ENCODE measurements at regions not wholly inside any gene's neighbourhood (a gene's known extent, or its start where the extent isn't known, plus 50 kb on each side); places are given as distances from the start of the nearest gene placed in this dataset.
"Not testable (repeated sequence)": the region's sequence is repeated elsewhere in the genome, so short reads cannot be mapped to it uniquely, and the experiment has no call there.

DNA sequence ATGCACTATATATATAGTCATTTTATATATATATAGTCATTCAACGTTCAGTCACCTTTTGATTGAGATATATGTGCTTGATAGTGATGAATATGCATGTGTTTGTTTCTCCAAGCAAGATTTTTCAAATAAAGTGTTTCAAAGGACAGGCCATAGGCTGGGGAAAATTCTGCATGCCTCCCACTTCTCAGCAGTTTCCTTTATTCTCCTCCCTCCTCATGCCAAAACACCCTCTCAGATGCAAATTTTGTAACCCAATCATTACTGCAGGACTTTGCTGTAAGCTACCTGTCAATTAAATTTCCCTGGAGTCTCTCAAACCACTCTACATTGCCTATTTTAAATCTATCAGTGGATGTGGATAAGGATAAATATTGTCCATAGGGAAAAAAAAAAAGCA lies 65.6 kb upstream of the SLC39A8 start:
- not testable (repeated sequence) for TF ChIP-seq PPARA (CRISPR knock-in tag; IDR thresholded peaks at IDR 0.05; ENCODE audit: borderline replicate concordance); ZNF8 (CRISPR knock-in tag; IDR thresholded peaks at IDR 0.05)

Measured in SK-N-SH treated with all-trans-retinoic acid at 6 μM for 48 hours (cell line).